ENCODE measurements at regions not wholly inside any gene's neighbourhood (a gene's known extent, or its start where the extent isn't known, plus 50 kb on each side); places are given as distances from the start of the nearest gene placed in this dataset.
"Not testable (repeated sequence)": the region's sequence is repeated elsewhere in the genome, so short reads cannot be mapped to it uniquely, and the experiment has no call there.

- no peak for FAIRE-seq
Observed at GRCh38 chr10:128568491-128568890, 442.3 kb upstream of the MKI67 start.

- FAIRE-seq: no peak
Observed at GRCh38 chr10:128568990-128569945, 443.0 kb upstream of the MKI67 start.

- FAIRE-seq: no peak
Observed at GRCh38 chr10:128570319-128570995, 444.2 kb upstream of the MKI67 start.

- no peak for FAIRE-seq
Observed at GRCh38 chr10:128571071-128571470, 444.8 kb upstream of the MKI67 start.

GRCh38 chr10:128571745-128572144 is 445.5 kb upstream of the MKI67 start:
- FAIRE-seq: no peak

- no peak for FAIRE-seq
Observed at GRCh38 chr10:128572696-128573095, 446.5 kb upstream of the MKI67 start.

- FAIRE-seq: no peak
Observed at GRCh38 chr10:128573281-128573845, 447.1 kb upstream of the MKI67 start.

- FAIRE-seq: no peak
Observed at GRCh38 chr10:128573986-128574385, 447.8 kb upstream of the MKI67 start.

GRCh38 chr10:128574581-128575210 is 448.5 kb upstream of the MKI67 start:
- FAIRE-seq: no peak

GRCh38 chr10:128575761-128576160 is 449.5 kb upstream of the MKI67 start:
- no peak for FAIRE-seq

- no peak for FAIRE-seq
Observed at GRCh38 chr10:128576336-128576735, 450.1 kb upstream of the MKI67 start.

GRCh38 chr10:128576943-128577670 is 450.9 kb upstream of the MKI67 start:
- FAIRE-seq: no peak

GRCh38 chr10:128577958-128578750 is 451.9 kb upstream of the MKI67 start:
- no peak for FAIRE-seq

GRCh38 chr10:128578766-128579165 is 452.5 kb upstream of the MKI67 start:
- FAIRE-seq: no peak

- no peak for FAIRE-seq
Observed at GRCh38 chr10:128579280-128579865, 453.1 kb upstream of the MKI67 start.

- no peak for FAIRE-seq
Observed at GRCh38 chr10:128579901-128580300, 453.7 kb upstream of the MKI67 start.

- not testable (repeated sequence) for FAIRE-seq
Observed at GRCh38 chr10:128583125-128583524, 456.9 kb upstream of the MKI67 start.

- FAIRE-seq: not testable (repeated sequence)
Observed at GRCh38 chr10:128586599-128586998, 460.4 kb upstream of the MKI67 start.

GRCh38 chr10:128587689-128588088 is 461.5 kb upstream of the MKI67 start:
- no peak for FAIRE-seq

- no peak for FAIRE-seq
Observed at GRCh38 chr10:128588402-128588801, 462.2 kb upstream of the MKI67 start.

- no peak for FAIRE-seq
Observed at GRCh38 chr10:128594688-128595087, 468.5 kb upstream of the MKI67 start.
